IMR-90 (cell line): ENCODE measurements at regions not wholly inside any gene's neighbourhood (a gene's known extent, or its start where the extent isn't known, plus 50 kb on each side); places are given as distances from the start of the nearest gene placed in this dataset.

ENCODE experiments used
- ATAC-seq: fragments of 200-7000 bp; cut with Tn5 transposase; 2 replicates; pipeline ENCODE4 v1.9.1; 2020; ENCODE audit warnings: low read depth, mild to moderate bottlenecking, moderate library complexity
- BruUV-seq: library from RNA; stranded (reverse); fragments of 400-500 nt; replicated peaks from 2 replicates; lab custom pipeline; 2021; lab: Mats Ljungman, UMichigan
- CTCF ChIA-PET: fragments of 300-600 bp; formaldehyde crosslinking; extraction: SDS; loops from one replicate; lab custom pipeline; 2021; ENCODE audit warnings: antibody characterized with exemption; lab: Yijun Ruan, JAX
- POLR2A ChIA-PET: fragments of 300-600 bp; sonication (Branson Sonifier 250); formaldehyde crosslinking; loops from one replicate; lab custom pipeline; 2022; ENCODE audit warnings: antibody characterized with exemption; ENCODE audit not compliant: unreplicated experiment; lab: Charles Lee
- DNase-seq: peaks from one replicate; pipeline ENCODE4 v3.0.0; 2013
- H2AFZ ChIP-seq: replicated peaks from 2 replicates; pipeline ENCODE3; 2013; ENCODE audit warnings: low read length, mild to moderate bottlenecking; ENCODE audit not compliant: poor library complexity
- H2AK5ac ChIP-seq: 2 replicates; pipeline ENCODE4 v1.6.1; 2013; ENCODE audit warnings: low read depth, low read length, inconsistent platforms
- H2AK9ac ChIP-seq: replicated peaks from 2 replicates; pipeline ENCODE3; 2013; ENCODE audit warnings: mild to moderate bottlenecking, low read depth, low read length, moderate library complexity; ENCODE audit not compliant: poor library complexity
- H2BK120ac ChIP-seq: 2 replicates; pipeline ENCODE4 v1.6.1; 2013; ENCODE audit warnings: low read depth, low read length, inconsistent platforms
- H2BK15ac ChIP-seq: 3 replicates; pipeline ENCODE4 v1.6.1; 2013; ENCODE audit warnings: low read depth, low read length, inconsistent platforms
- H2BK20ac ChIP-seq: 2 replicates; pipeline ENCODE4 v1.6.1; 2013; ENCODE audit warnings: low read depth, mild to moderate bottlenecking, inconsistent platforms, low read length, moderate library complexity
- H2BK5ac ChIP-seq: 2 replicates; pipeline ENCODE4 v1.6.1; 2013; ENCODE audit warnings: mild to moderate bottlenecking, low read depth, low read length, inconsistent platforms; ENCODE audit not compliant: poor library complexity, severe bottlenecking
- H3K14ac ChIP-seq: replicated peaks from 2 replicates; pipeline ENCODE4 v1.6.1; 2013; ENCODE audit warnings: low read depth, low read length, inconsistent platforms
- H3K18ac ChIP-seq: 2 replicates; pipeline ENCODE4 v1.6.1; 2013; ENCODE audit warnings: low read depth, low read length, control low read depth
- H3K23ac ChIP-seq: 2 replicates; pipeline ENCODE4 v1.6.1; 2013; ENCODE audit warnings: low read depth, low read length, inconsistent platforms
- H3K27ac ChIP-seq: 2 replicates; pipeline ENCODE4 v1.5.1; 2013; ENCODE audit warnings: mild to moderate bottlenecking, control low read depth, low read length; ENCODE audit not compliant: insufficient read depth
- H3K27me3 ChIP-seq: 2 replicates; pipeline ENCODE4 v1.6.1; 2013; ENCODE audit warnings: low read length; ENCODE audit not compliant: control insufficient read depth, insufficient read depth
- H3K36me3 ChIP-seq: 2 replicates; pipeline ENCODE4 v1.6.1; 2013; ENCODE audit warnings: low read length, mixed read lengths; ENCODE audit not compliant: control insufficient read depth, insufficient read depth
- H3K4ac ChIP-seq: 2 replicates; pipeline ENCODE4 v1.6.1; 2013; ENCODE audit warnings: low read depth, low read length, inconsistent platforms
- H3K4me1 ChIP-seq: 2 replicates; pipeline ENCODE4 v1.6.1; 2013; ENCODE audit warnings: low read length, mixed read lengths; ENCODE audit not compliant: control insufficient read depth, insufficient read depth
- H3K4me2 ChIP-seq: 2 replicates; pipeline ENCODE4 v1.6.1; 2013; ENCODE audit warnings: low read depth, mild to moderate bottlenecking, control low read depth, low read length, moderate library complexity
- H3K4me3 ChIP-seq: 2 replicates; pipeline ENCODE4 v1.5.1; 2013; ENCODE audit warnings: low read depth, mild to moderate bottlenecking, control low read depth, low read length, moderate library complexity; ENCODE audit not compliant: insufficient read depth
- H3K56ac ChIP-seq: 2 replicates; pipeline ENCODE4 v1.6.1; 2013; ENCODE audit warnings: low read length, inconsistent platforms; ENCODE audit not compliant: insufficient read depth; ENCODE audit errors: extremely low read depth
- H3K79me1 ChIP-seq, 2 experiments: 2 replicates each; pipeline ENCODE4 v1.6.1; 2013; ENCODE audit warnings: low read length in 2 of 2, inconsistent platforms in 1 of 2, low read depth in 1 of 2
- H3K9ac ChIP-seq: 2 replicates; pipeline ENCODE4 v1.6.1; 2013; ENCODE audit warnings: low read depth, low read length, control low read depth
- H3K9me1 ChIP-seq: 2 replicates; pipeline ENCODE4 v1.6.1; 2013; ENCODE audit warnings: low read length, inconsistent platforms; ENCODE audit not compliant: insufficient read depth
- H3K9me3 ChIP-seq: 2 replicates; pipeline ENCODE4 v1.6.1; 2013; ENCODE audit warnings: low read length; ENCODE audit not compliant: control insufficient read depth, insufficient read depth
- H4K20me1 ChIP-seq: 2 replicates; pipeline ENCODE4 v1.6.1; 2013; ENCODE audit warnings: low read length, inconsistent platforms; ENCODE audit not compliant: insufficient read depth
- H4K5ac ChIP-seq: 2 replicates; pipeline ENCODE4 v1.6.1; 2013; ENCODE audit warnings: mild to moderate bottlenecking, low read depth, low read length, control low read depth
- H4K8ac ChIP-seq, 2 experiments: 2 replicates each; pipeline ENCODE4 v1.6.1; 2013; ENCODE audit warnings: low read depth in 2 of 2, low read length in 2 of 2, control low read depth in 1 of 2, inconsistent platforms in 1 of 2
- H4K91ac ChIP-seq: 2 replicates; pipeline ENCODE4 v1.6.1; 2013; ENCODE audit warnings: low read depth, low read length, inconsistent platforms; ENCODE audit not compliant: insufficient read depth
- CTCF ChIP-seq: conservative IDR thresholded peaks from 2 replicates; pipeline ENCODE4 v1.5.1; 2012; ENCODE audit warnings: mild to moderate bottlenecking, low read depth, low read length, improper control_type of control experiment
- USF2 ChIP-seq: fragments of 150-350 bp; IDR thresholded peaks from 2 replicates; pipeline ENCODE4 v1.6.1; 2017; ENCODE audit warnings: mild to moderate bottlenecking, antibody characterized with exemption, low read length, low read depth
- WGBS, 2 experiments: methylation state at CpG; one replicate each; pipeline versions ENCODE4 v1.1.5 to v1.1.7; 2013; ENCODE audit warnings: missing lambda C conversion rate in 2 of 2; ENCODE audit not compliant: insufficient read length in 1 of 2; ENCODE audit errors: extremely low coverage in 2 of 2; 5-methylcytosine and 5-hydroxymethylcytosine counted together
- dilution Hi-C: fragments of 300-500 bp; cut with HindIII; formaldehyde crosslinking; loops from one replicate; pipeline ENCODE4 v1.14.3; 2018; ENCODE audit warnings: low sequenced_read_pairs; ENCODE audit not compliant: unreplicated experiment
- in situ Hi-C: fragments of 300-500 bp; cut with MboI; formaldehyde crosslinking; loops from 3 replicates; pipeline ENCODE4 v1.14.3; 2019; ENCODE audit warnings: low sequenced_read_pairs, inconsistent platforms, mixed read lengths
- intact Hi-C: fragments of 100-400 bp; cut with micrococcal nuclease; formaldehyde crosslinking; loops from 2 replicates; pipeline ENCODE4 v1.10.0; 2022

GRCh38 chr4:152188801-152189200 is 347.1 kb downstream of the FBXW7 start:
- Histone ChIP-seq H3K4ac (no peak overlapping the region), H4K8ac (no peak overlapping the region), H2AFZ (no peak overlapping the region), H2BK120ac (no peak overlapping the region), H3K56ac (no peak overlapping the region), H4K20me1 (no peaks in the 10 kb centered on the region), H2AK5ac (no peak overlapping the region), H4K91ac (no peak overlapping the region), H2BK5ac (no peak overlapping the region), H4K5ac (no peak overlapping the region), H3K18ac (no peak overlapping the region), H3K9ac (no peak overlapping the region), H3K4me3 (no peak overlapping the region), H3K9me3 (no peaks in the 10 kb centered on the region), H2AK9ac (no peak overlapping the region), H3K27me3 (peaks cover 4% of the 10 kb centered on the region; the same call in 1 of the 2 replicates), H2BK15ac (no peak overlapping the region), H3K4me1 (no peaks in the 10 kb centered on the region), H3K14ac (no peak overlapping the region), H3K9me1 (no peaks in the 10 kb centered on the region), H3K4me2 (no peak overlapping the region), H3K27ac (no peak overlapping the region), H3K79me1 (no peaks in the 10 kb centered on the region), H2BK20ac (no peak overlapping the region), H3K36me3 (no peaks in the 10 kb centered on the region), H3K23ac (no peak overlapping the region)
- BruUV-seq, result no TSS peak
- DNase-seq, result no peak
- WGBS, 2 experiments, result no CpG with 5 or more reads among the region's 4 CpGs
- intact Hi-C loops (no loop called here), in situ Hi-C loops (no loop called here), dilution Hi-C loops (no loop called here)
- no peak for ATAC-seq
- CTCF ChIA-PET, result no interaction called here
- TF ChIP-seq CTCF (no peak), USF2 (no peak)
- POLR2A ChIA-PET, result no interaction called here
